Gastroesophageal sphincter (tissue), 3 donors: ENCODE measurements at regions not wholly inside any gene's neighbourhood (a gene's known extent, or its start where the extent isn't known, plus 50 kb on each side); places are given as distances from the start of the nearest gene placed in this dataset.

Source experiments
- POLR2A ChIP-seq, 2 donors: fragments of 450-650 bp; IDR thresholded peaks; one replicate each; pipeline ENCODE4 v1.6.1; 2017; ENCODE audit warnings: antibody characterized with exemption in 2 of 2, mild to moderate bottlenecking in 2 of 2, moderate library complexity in 1 of 2
- POLR2AphosphoS5 ChIP-seq: sonication (generic); formaldehyde crosslinking; IDR thresholded peaks from one replicate; pipeline ENCODE4 v1.6.1; 2017; ENCODE audit warnings: antibody characterized with exemption
- TF ChIP-seq, protein P1 (sequence below), 4 experiments: fragments of 200-600 bp in 2 of 4; fragments of 450-650 bp in 2 of 4; sonication (generic) in 1 of 4; IDR thresholded peaks; one replicate each; pipeline ENCODE4 v1.5.1; 2017 to 2019; ENCODE audit warnings: antibody characterized with exemption in 4 of 4, mild to moderate bottlenecking in 2 of 4, moderate library complexity in 2 of 4

DNA sequence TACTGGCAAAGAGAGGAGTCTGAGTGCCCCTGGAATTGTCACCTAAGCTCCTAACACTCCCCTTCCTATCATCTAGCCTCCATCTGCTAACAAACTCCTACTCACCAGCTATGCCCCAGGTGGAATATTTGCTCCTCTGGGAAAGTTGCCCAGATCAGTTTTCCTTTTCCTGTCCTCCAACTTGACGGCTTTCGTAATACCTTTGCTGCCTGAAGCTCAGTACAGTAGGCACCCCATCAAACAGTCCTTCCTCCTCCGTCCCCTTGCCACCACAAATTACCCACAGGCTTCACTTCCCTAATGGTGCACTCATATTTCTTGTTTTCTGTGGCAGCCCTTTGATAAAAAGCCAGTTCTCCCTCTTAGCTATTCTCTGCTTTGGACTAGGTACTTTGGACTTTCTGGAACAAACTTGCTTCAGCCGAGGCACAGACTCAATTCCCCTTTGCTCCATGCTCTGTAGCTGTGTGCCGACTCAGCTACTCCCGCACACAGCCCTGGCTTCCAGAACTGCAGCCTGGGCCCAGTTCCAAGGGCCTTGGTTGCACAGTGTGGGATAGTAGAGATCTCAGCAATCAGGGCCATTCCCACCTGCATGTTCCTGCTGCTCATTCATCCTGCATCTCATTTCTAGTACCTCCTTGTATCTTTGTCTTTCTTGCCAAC lies 605.1 kb downstream of the BCOR start:
- TF ChIP-seq, protein P1, sequence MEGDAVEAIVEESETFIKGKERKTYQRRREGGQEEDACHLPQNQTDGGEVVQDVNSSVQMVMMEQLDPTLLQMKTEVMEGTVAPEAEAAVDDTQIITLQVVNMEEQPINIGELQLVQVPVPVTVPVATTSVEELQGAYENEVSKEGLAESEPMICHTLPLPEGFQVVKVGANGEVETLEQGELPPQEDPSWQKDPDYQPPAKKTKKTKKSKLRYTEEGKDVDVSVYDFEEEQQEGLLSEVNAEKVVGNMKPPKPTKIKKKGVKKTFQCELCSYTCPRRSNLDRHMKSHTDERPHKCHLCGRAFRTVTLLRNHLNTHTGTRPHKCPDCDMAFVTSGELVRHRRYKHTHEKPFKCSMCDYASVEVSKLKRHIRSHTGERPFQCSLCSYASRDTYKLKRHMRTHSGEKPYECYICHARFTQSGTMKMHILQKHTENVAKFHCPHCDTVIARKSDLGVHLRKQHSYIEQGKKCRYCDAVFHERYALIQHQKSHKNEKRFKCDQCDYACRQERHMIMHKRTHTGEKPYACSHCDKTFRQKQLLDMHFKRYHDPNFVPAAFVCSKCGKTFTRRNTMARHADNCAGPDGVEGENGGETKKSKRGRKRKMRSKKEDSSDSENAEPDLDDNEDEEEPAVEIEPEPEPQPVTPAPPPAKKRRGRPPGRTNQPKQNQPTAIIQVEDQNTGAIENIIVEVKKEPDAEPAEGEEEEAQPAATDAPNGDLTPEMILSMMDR (IDR thresholded peaks at IDR 0.05) = no peak
- TF ChIP-seq POLR2AphosphoS5 (no peak), POLR2A (IDR thresholded peaks at IDR 0.05) (no peak)
